NB4 (cell line): ENCODE measurements at regions not wholly inside any gene's neighbourhood (a gene's known extent, or its start where the extent isn't known, plus 50 kb on each side); places are given as distances from the start of the nearest gene placed in this dataset.

Experiments
- DNase-seq: peaks from one replicate; pipeline ENCODE4 v3.0.0; 2010; ENCODE audit warnings: low read depth
- H3K4me3 ChIP-seq: one replicate; pipeline ENCODE4 v1.5.1; 2011; ENCODE audit warnings: mild to moderate bottlenecking, low read depth, low read length, moderate library complexity
- CTCF ChIP-seq: IDR thresholded peaks from one replicate; pipeline ENCODE4 v1.5.1; 2012; ENCODE audit warnings: low read depth, low read length
- MYC ChIP-seq: IDR thresholded peaks from 2 replicates; pipeline ENCODE4 v1.6.1; 2011; ENCODE audit warnings: low read depth, low read length
- POLR2A ChIP-seq: IDR thresholded peaks from 2 replicates; pipeline ENCODE4 v1.6.1; 2011; ENCODE audit warnings: mild to moderate bottlenecking; ENCODE audit not compliant: insufficient read length; ENCODE audit errors: extremely low read depth
- TF ChIP-seq, protein P1 (sequence below): IDR thresholded peaks from 2 replicates; pipeline ENCODE4 v1.6.1; 2011; ENCODE audit warnings: low read depth, low read length

DNA sequence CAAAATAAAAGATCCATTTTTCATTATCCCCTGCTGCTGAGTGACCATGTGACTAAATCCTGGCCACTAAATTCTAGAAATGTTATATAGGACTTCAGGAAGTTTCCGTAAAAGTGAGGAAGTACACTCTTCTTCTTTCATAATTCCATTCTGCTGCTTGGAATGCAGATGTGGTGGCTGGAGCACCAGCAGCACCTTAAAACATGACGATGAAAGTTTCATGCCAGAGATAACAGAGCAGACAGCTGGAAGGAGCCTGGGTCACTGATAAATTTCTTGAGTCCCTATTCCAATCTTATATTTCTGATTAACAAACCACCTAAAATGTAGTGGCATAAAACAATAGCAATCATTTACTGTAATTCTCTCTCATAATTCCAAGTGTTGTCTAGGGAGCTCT is 238.7 kb downstream of the TBL1XR1 start:
- TF ChIP-seq CTCF = no peak
- no peak for TF ChIP-seq POLR2A
- no peak for TF ChIP-seq MYC
- TF ChIP-seq, protein P1, sequence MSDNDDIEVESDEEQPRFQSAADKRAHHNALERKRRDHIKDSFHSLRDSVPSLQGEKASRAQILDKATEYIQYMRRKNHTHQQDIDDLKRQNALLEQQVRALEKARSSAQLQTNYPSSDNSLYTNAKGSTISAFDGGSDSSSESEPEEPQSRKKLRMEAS = no peak
- no peak for DNase-seq
- H3K4me3 ChIP-seq = no peak overlapping the region

DNA sequence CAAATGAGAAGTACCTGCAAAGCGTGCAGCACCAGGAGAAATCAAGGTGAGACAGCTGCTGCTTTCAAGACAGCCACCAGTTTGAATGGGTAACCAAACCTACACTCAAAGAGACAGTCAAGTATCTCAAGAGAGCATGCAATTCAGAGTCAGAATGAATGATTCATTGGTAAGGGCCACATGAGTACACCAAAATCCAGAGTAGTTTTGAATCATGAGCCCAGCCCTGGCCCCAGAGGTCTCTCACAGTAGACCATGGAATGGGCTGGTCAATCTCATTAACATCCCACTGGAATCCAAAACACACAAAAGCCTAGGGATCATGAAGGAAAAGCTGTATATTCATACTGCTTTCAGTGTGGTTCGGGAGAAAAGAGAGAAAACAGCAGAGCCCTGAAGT is 242.8 kb downstream of the TBL1XR1 start:
- no peak for DNase-seq
- no peak overlapping the region for H3K4me3 ChIP-seq
- TF ChIP-seq, protein P1 = no peak
- TF ChIP-seq MYC (no peak), CTCF (no peak), POLR2A (no peak)

DNA sequence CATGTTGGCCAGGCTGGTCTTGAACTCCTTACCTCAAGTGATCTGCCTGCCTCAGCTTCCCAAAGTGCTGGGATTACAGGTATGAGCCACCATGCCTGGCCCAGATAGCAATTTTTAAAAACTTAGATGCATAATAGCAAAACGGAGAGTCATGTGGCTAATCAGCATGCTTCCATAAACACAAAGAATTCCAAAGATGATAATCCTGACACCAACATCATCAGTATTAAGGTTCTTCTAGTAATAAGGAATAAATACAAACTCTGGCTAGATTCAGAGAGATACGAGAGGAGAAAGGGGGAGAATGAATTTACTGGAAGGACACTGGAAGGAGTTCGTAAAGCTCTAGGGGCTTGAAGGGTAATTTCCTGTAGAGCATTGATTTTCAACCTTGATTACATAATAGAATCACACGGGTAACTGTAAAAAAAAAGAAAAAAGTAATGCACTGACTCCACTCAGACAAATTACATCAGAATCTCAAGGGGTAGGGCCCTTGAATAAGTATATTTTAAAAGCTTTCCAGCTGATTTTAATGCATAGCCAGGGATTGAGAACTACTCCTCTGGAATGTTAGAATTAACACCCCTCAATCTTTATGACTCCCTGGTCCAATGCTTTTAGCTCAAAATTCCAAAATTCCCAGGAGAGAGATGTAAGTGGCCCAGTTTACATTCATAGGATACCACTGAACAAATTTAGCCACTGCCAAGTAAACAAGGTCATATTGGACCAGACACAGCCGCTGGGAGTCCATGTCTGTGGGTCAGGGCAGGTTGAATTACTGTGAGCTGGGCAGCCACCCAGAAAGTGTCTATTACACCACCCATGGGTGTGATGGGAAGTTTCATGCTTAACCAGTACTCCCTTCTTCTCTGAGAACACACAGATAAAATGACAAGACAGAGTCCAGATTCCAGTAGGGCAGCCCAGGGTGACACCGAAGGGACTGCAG is 243.9 kb downstream of the TBL1XR1 start:
- TF ChIP-seq, protein P1 = no peak
- TF ChIP-seq POLR2A (no peak), MYC (no peak), CTCF (no peak)

GRCh38 chr3:176951586-176952292 is 245.5 kb downstream of the TBL1XR1 start:
- H3K4me3 ChIP-seq = no peak overlapping the region
- TF ChIP-seq CTCF (no peak), MYC (no peak), POLR2A (no peak)
- TF ChIP-seq, protein P1 = no peak
- DNase-seq = no peak

More for the DNA sequence above, 243.9 kb downstream of the TBL1XR1 start:
- DNase-seq = no peak
- no peak overlapping the region for H3K4me3 ChIP-seq

GRCh38 chr3:176951144-176951543 is 246.1 kb downstream of the TBL1XR1 start:
- DNase-seq = no peak
- no peak for TF ChIP-seq MYC
- TF ChIP-seq POLR2A = no peak
- TF ChIP-seq CTCF = no peak
- TF ChIP-seq, protein P1 = no peak
- H3K4me3 ChIP-seq = no peak overlapping the region
